OCI-LY1 (cell line): ENCODE measurements at regions not wholly inside any gene's neighbourhood (a gene's known extent, or its start where the extent isn't known, plus 50 kb on each side); places are given as distances from the start of the nearest gene placed in this dataset.

ENCODE experiments used
- H2AFZ ChIP-seq: fragments of 200-600 bp; sonication (generic), shearing (Covaris generic); 2 replicates; pipeline ENCODE4 v1.6.0; 2014; ENCODE audit warnings: antibody characterized with exemption, mild to moderate bottlenecking, low read length
- H3F3A ChIP-seq: fragments of 200-600 bp; sonication (generic), shearing (Covaris generic); 2 replicates; pipeline ENCODE4 v1.6.0; 2014; ENCODE audit warnings: mild to moderate bottlenecking, antibody characterized with exemption, low read length, moderate library complexity; ENCODE audit not compliant: insufficient read depth
- H3K27ac ChIP-seq: fragments of 200-600 bp; sonication (generic); 2 replicates; pipeline ENCODE4 v1.5.1; 2014; ENCODE audit warnings: low read length, mixed run types, mild to moderate bottlenecking, low read depth; ENCODE audit not compliant: poor library complexity, severe bottlenecking
- H3K27me3 ChIP-seq: fragments of 200-600 bp; sonication (generic); 2 replicates; pipeline ENCODE4 v1.6.0; 2014; ENCODE audit warnings: antibody characterized with exemption, mild to moderate bottlenecking, low read length, moderate library complexity; ENCODE audit not compliant: insufficient read depth
- H3K36me3 ChIP-seq: fragments of 200-600 bp; sonication (generic); 2 replicates; pipeline ENCODE4 v1.6.1; 2014; ENCODE audit warnings: mild to moderate bottlenecking, antibody characterized with exemption, low read length, moderate library complexity, mixed read lengths; ENCODE audit not compliant: insufficient read depth
- H3K4me1 ChIP-seq: fragments of 200-600 bp; sonication (generic); 2 replicates; pipeline ENCODE4 v1.5.1; 2014; ENCODE audit warnings: mild to moderate bottlenecking, low read length, moderate library complexity; ENCODE audit not compliant: insufficient read depth, severe bottlenecking
- H3K4me2 ChIP-seq: fragments of 200-600 bp; sonication (generic), shearing (Covaris generic); 2 replicates; pipeline ENCODE4 v1.6.1; 2014; ENCODE audit warnings: low read length
- H3K4me3 ChIP-seq: fragments of 200-600 bp; sonication (generic); 2 replicates; pipeline ENCODE4 v1.5.1; 2014; ENCODE audit warnings: low read length, low read depth, mild to moderate bottlenecking, mixed read lengths; ENCODE audit not compliant: poor library complexity, severe bottlenecking
- H3K79me2 ChIP-seq: fragments of 200-600 bp; shearing (Covaris generic); 2 replicates; pipeline ENCODE4 v1.6.1; 2016; ENCODE audit warnings: mixed run types, low read length, mixed read lengths; ENCODE audit not compliant: insufficient read depth
- H3K9ac ChIP-seq: fragments of 200-600 bp; sonication (generic), shearing (Covaris generic); 2 replicates; pipeline ENCODE4 v1.6.1; 2014; ENCODE audit warnings: mild to moderate bottlenecking, low read length, mixed read lengths
- H3K9me2 ChIP-seq: fragments of 200-600 bp; sonication (generic), shearing (Covaris generic); 2 replicates; pipeline ENCODE4 v1.6.1; 2014; ENCODE audit warnings: low read depth, mild to moderate bottlenecking, low read length, mixed read lengths
- H3K9me3 ChIP-seq: fragments of 200-600 bp; shearing (Covaris generic); 2 replicates; pipeline ENCODE4 v1.6.1; 2014; ENCODE audit warnings: low read length, mixed read lengths
- H4K20me1 ChIP-seq: fragments of 200-600 bp; sonication (generic), shearing (Covaris generic); 2 replicates; pipeline ENCODE4 v1.6.0; 2016; ENCODE audit warnings: mild to moderate bottlenecking, low read length; ENCODE audit not compliant: insufficient read depth
- CTCF ChIP-seq: fragments of 200-600 bp; sonication (generic), shearing (Covaris generic); IDR thresholded peaks from 2 replicates; pipeline ENCODE4 v1.5.1; 2017; ENCODE audit warnings: mild to moderate bottlenecking, antibody characterized with exemption, low read length, moderate library complexity, mixed read lengths
- EZH2 ChIP-seq: fragments of 200-600 bp; sonication (generic), shearing (Covaris generic); IDR thresholded peaks from 2 replicates; pipeline ENCODE4 v1.8.0; 2017; ENCODE audit warnings: borderline replicate concordance, mixed run types, mild to moderate bottlenecking, antibody characterized with exemption, low read length, moderate library complexity, mixed read lengths

GRCh38 chr12:71220260-71220659, 62.5 kb upstream of the TSPAN8 start:
- TF ChIP-seq EZH2 (no peak), CTCF (no peak)

GRCh38 chr12:71219224-71219623, 61.4 kb upstream of the TSPAN8 start:
- H3K27me3 ChIP-seq: no peaks in the 10 kb centered on the region
- no peaks in the 10 kb centered on the region for H3K9me2 ChIP-seq
- TF ChIP-seq CTCF (no peak), EZH2 (no peak)
- H3K4me1 ChIP-seq: no peaks in the 10 kb centered on the region
- H3K4me3 ChIP-seq: no peak overlapping the region
- no peaks in the 10 kb centered on the region for H3F3A ChIP-seq
- H3K9ac ChIP-seq: no peak overlapping the region
- H3K79me2 ChIP-seq: no peaks in the 10 kb centered on the region
- H3K9me3 ChIP-seq: no peaks in the 10 kb centered on the region
- no peak overlapping the region for H2AFZ ChIP-seq
- no peak overlapping the region for H3K27ac ChIP-seq
- no peaks in the 10 kb centered on the region for H3K36me3 ChIP-seq
- H3K4me2 ChIP-seq: no peak overlapping the region
- no peaks in the 10 kb centered on the region for H4K20me1 ChIP-seq

More at GRCh38 chr12:71220260-71220659, 62.5 kb upstream of the TSPAN8 start:
- Histone ChIP-seq H3K9me3 (no peaks in the 10 kb centered on the region), H3K27ac (no peak overlapping the region), H2AFZ (no peak overlapping the region), H3K4me2 (no peak overlapping the region), H3K4me1 (no peaks in the 10 kb centered on the region), H3K4me3 (no peak overlapping the region), H3K79me2 (no peaks in the 10 kb centered on the region), H3K27me3 (no peaks in the 10 kb centered on the region), H3F3A (no peaks in the 10 kb centered on the region), H3K36me3 (no peaks in the 10 kb centered on the region), H3K9me2 (no peaks in the 10 kb centered on the region), H3K9ac (no peak overlapping the region), H4K20me1 (no peaks in the 10 kb centered on the region)

GRCh38 chr12:71218616-71219015, 60.8 kb upstream of the TSPAN8 start:
- Histone ChIP-seq H2AFZ (no peak overlapping the region), H3K27ac (no peak overlapping the region), H3K9me3 (no peaks in the 10 kb centered on the region), H3K9ac (no peak overlapping the region), H3F3A (no peaks in the 10 kb centered on the region), H3K4me1 (no peaks in the 10 kb centered on the region), H3K4me3 (no peak overlapping the region), H3K4me2 (no peak overlapping the region), H3K79me2 (no peaks in the 10 kb centered on the region), H3K9me2 (no peaks in the 10 kb centered on the region), H4K20me1 (no peaks in the 10 kb centered on the region), H3K27me3 (no peaks in the 10 kb centered on the region), H3K36me3 (no peaks in the 10 kb centered on the region)
- TF ChIP-seq CTCF: no peak
- no peak for TF ChIP-seq EZH2
